ENCODE measurements at regions not wholly inside any gene's neighbourhood (a gene's known extent, or its start where the extent isn't known, plus 50 kb on each side); places are given as distances from the start of the nearest gene placed in this dataset.

GRCh38 chr10:44850356-44850934 is 60.7 kb upstream of the TMEM72 start:
- DNase-seq: no peak

GRCh38 chr10:44851413-44851812 is 59.7 kb upstream of the TMEM72 start:
- DNase-seq: no peak

GRCh38 chr10:44851881-44852280 is 59.3 kb upstream of the TMEM72 start:
- no peak for DNase-seq

GRCh38 chr10:44853148-44853734 is 57.9 kb upstream of the TMEM72 start:
- DNase-seq: no peak

- no peak for DNase-seq
Measured at GRCh38 chr10:44853796-44854195, 57.3 kb upstream of the TMEM72 start.

- peak in 24 of 58 donors; percentile 10 to 58 (median 35) for DNase-seq
Measured at GRCh38 chr10:44854693-44855350, 56.3 kb upstream of the TMEM72 start.

GRCh38 chr10:44856696-44857095 is 54.4 kb upstream of the TMEM72 start:
- DNase-seq: no peak

DNA sequence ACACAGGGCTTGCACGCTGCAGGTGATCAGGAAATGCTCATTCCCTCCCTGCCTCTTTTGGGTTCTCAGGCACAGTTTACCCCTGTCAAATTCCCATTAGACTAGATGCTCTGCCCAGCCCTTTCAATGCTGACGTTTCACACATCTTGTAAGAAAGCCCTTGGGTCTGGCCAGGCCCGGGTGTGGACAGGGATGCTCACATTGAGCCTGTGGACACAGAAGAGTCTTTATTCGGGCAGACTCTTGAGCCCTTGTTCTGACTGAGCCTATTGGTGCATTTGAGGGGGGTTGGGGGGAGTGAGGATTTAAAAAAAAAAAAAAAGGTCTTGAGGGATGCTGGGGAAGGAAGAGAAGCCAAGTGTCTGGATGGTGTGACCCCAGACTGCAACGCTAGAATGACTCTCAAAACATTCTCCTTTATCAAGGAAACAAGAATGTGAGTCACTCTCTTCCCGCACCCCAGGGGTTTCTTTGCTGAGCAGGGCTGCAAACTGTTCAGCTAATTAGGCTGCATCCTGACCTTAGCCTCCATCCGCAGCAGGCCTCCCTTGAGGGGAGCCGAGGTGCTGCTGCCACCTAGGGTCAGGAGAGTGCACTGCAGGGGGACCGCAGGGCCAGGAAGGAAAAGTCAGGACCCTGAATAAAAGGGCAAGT is 53.6 kb upstream of the TMEM72 start:
- peak in 29 of 58 donors; percentile 16 to 71 (median 29) for DNase-seq

DNA sequence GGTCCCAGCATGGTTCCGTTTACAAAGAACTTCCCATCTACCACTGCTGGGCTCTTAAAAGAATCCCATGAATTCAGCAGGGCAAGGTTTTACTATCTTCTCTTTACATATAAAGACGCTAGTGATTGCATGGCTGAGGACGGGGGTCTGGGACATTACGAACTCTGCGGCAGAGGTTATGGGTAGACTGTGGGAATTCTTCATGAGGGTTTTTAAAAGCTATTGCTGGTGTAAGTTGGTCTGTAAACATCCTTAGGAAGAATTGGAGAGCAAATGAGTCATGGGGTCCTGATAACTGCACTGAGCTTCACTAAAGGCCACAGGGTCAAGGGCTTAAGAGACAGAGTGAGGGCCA is 53.1 kb upstream of the TMEM72 start:
- DNase-seq: no peak

DNA sequence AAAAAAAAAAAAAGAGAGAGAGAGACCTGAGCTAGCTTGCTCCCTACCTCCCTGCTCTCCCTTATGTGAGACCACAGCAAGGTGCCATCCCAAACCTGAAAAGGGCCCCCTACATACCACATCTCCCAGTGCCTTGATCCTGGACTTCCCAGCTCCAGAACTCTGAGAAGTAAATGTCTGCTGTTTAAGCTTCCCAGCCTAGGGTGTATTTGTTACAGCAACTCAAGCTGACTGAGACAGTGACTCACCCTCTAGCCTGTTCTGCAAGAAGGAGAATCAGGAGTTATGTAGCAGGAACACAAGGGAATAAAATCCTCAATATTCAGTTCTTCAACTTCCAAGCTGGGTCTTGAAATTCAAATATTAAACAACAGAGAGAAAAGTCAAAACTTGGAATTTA is 52.1 kb upstream of the TMEM72 start:
- no peak for DNase-seq

- DNase-seq: no peak
Measured at GRCh38 chr10:44859546-44860285, 51.4 kb upstream of the TMEM72 start.

GRCh38 chr10:44860811-44861736 is 50.1 kb upstream of the TMEM72 start:
- no peak for DNase-seq

All from anterior cingulate cortex (tissue), 58 donors.